Activated T-cell treated with anti-CD3 and anti-CD28 coated beads, Interleukin-2, amount 50 U/mL, for 72 hours (primary cell): ENCODE measurements at regions not wholly inside any gene's neighbourhood (a gene's known extent, or its start where the extent isn't known, plus 50 kb on each side); places are given as distances from the start of the nearest gene placed in this dataset.
"Not testable (repeated sequence)": the region's sequence is repeated elsewhere in the genome, so short reads cannot be mapped to it uniquely, and the experiment has no call there.

Source experiments
- ATAC-seq, 2 donors: fragments of 150-1000 bp; cut with Tn5 transposase; replicated peaks in 1 of 2; 2 replicates each; pipeline ENCODE4 v1.10.0; 2021; ENCODE audit warnings: moderate library complexity in 2 of 2, mild to moderate bottlenecking in 1 of 2
- DNase-seq, 2 donors: peaks; one replicate each; pipeline ENCODE4 v3.0.0; 2021 to 2022; ENCODE audit warnings: mixed read lengths in 1 of 2
- H3K27ac Mint-ChIP-seq: one replicate; pipeline ENCODE4 v1.8.0; 2022; ENCODE audit warnings: mild to moderate bottlenecking, moderate library complexity, mixed read lengths
- H3K27me3 Mint-ChIP-seq: one replicate; pipeline ENCODE4 v1.8.0; 2022; ENCODE audit warnings: low read depth, mixed read lengths
- H3K36me3 Mint-ChIP-seq, 2 donors: one replicate each; pipeline ENCODE4 v1.8.0; 2022; ENCODE audit warnings: mixed read lengths in 2 of 2, mild to moderate bottlenecking in 1 of 2; ENCODE audit not compliant: insufficient read depth in 2 of 2
- H3K4me1 Mint-ChIP-seq: one replicate; pipeline ENCODE4 v1.8.0; 2022; ENCODE audit warnings: low read depth, mixed read lengths
- H3K4me3 Mint-ChIP-seq, 2 donors: one replicate each; pipeline ENCODE4 v1.8.0; 2022; ENCODE audit warnings: mild to moderate bottlenecking in 2 of 2, mixed read lengths in 2 of 2, moderate library complexity in 2 of 2
- H3K9me3 Mint-ChIP-seq, 2 donors: one replicate each; pipeline ENCODE4 v1.8.0; 2022; ENCODE audit warnings: mixed read lengths in 2 of 2

GRCh38 chr2:8378016-8378810 lies 303.6 kb upstream of the ID2 start:
- Mint-ChIP-seq H3K27ac (no peak overlapping the region), H3K4me1 (peaks cover 35% of the 10 kb centered on the region), H3K36me3 (peaks cover 1 to 3% of the 10 kb centered on the region in 2 donors), H3K9me3 (peaks cover 0 to 3% of the 10 kb centered on the region in 2 donors), H3K27me3 (peaks cover 17% of the 10 kb centered on the region), H3K4me3 (peak overlapping the region; percentile 5 to 18)
- DNase-seq = peak in 1 of 2 donors; percentile 11
- peak; percentile 58 to 81 for ATAC-seq

DNA sequence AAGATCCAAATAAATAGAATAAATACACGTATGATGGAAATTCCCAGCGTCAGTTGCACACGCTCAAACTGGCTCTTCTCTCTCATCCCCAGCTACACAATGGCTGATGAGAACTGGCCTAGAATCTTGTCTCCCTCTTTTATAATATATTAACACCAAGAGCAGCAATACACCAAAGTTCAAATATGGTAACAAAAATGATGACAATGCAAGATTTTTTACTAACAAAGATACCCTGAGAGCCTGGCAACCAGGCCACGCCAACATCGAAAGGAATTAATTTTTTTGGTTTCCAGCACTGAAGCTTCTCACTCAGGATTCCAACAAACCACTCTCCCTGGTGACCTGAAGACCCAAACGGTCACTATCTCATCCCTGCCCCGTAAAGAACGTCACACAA lies 302.7 kb upstream of the ID2 start:
- ATAC-seq (no peak), DNase-seq (no peak)
- Mint-ChIP-seq H3K27me3 (peaks cover 17% of the 10 kb centered on the region), H3K36me3 (no peaks in the 10 kb centered on the region), H3K4me3 (no peak overlapping the region), H3K4me1 (peaks cover 39% of the 10 kb centered on the region), H3K9me3 (no peaks in the 10 kb centered on the region), H3K27ac (peak overlapping the region; percentile 84)

GRCh38 chr2:8379549-8379948 lies 302.3 kb upstream of the ID2 start:
- Mint-ChIP-seq H3K27ac (peak overlapping the region; percentile 56), H3K27me3 (peaks cover 17% of the 10 kb centered on the region), H3K4me3 (no peak overlapping the region), H3K4me1 (peaks cover 39% of the 10 kb centered on the region), H3K36me3 (no peaks in the 10 kb centered on the region), H3K9me3 (no peaks in the 10 kb centered on the region)
- DNase-seq = no peak
- no peak for ATAC-seq

- no peak for ATAC-seq
- Mint-ChIP-seq H3K4me1 (peaks cover 39% of the 10 kb centered on the region), H3K4me3 (no peak overlapping the region), H3K9me3 (no peaks in the 10 kb centered on the region), H3K36me3 (no peaks in the 10 kb centered on the region), H3K27ac (peak overlapping the region; percentile 56), H3K27me3 (peaks cover 17% of the 10 kb centered on the region)
- DNase-seq = no peak
These were observed 301.8 kb upstream of the ID2 start for GRCh38 chr2:8380026-8380425.

- Mint-ChIP-seq H3K27ac (no peak overlapping the region), H3K4me3 (no peak overlapping the region), H3K36me3 (no peaks in the 10 kb centered on the region)
These were observed 301.3 kb upstream of the ID2 start for GRCh38 chr2:8380566-8380965.

GRCh38 chr2:8382485-8382884 lies 299.4 kb upstream of the ID2 start:
- DNase-seq (no peak), ATAC-seq (no peak)
- no peaks in the 10 kb centered on the region for H3K9me3 Mint-ChIP-seq
- no peak overlapping the region for H3K27ac Mint-ChIP-seq
- H3K4me1 Mint-ChIP-seq = peaks cover 28% of the 10 kb centered on the region
- no peak overlapping the region for H3K4me3 Mint-ChIP-seq
- peaks cover 27% of the 10 kb centered on the region for H3K27me3 Mint-ChIP-seq
- H3K36me3 Mint-ChIP-seq = peaks cover 0 to 2% of the 10 kb centered on the region in 2 donors

More at GRCh38 chr2:8380566-8380965, 301.3 kb upstream of the ID2 start:
- Mint-ChIP-seq H3K9me3 (no peaks in the 10 kb centered on the region), H3K27me3 (peaks cover 21% of the 10 kb centered on the region), H3K4me1 (peaks cover 39% of the 10 kb centered on the region)
- ATAC-seq = no peak
- no peak for DNase-seq

GRCh38 chr2:8386748-8387147 lies 295.1 kb upstream of the ID2 start:
- not testable (repeated sequence) for H3K27ac Mint-ChIP-seq, H3K4me1 Mint-ChIP-seq, ATAC-seq, H3K36me3 Mint-ChIP-seq, DNase-seq, H3K9me3 Mint-ChIP-seq, H3K4me3 Mint-ChIP-seq
- H3K27me3 Mint-ChIP-seq = peaks cover 10% of the 10 kb centered on the region

DNA sequence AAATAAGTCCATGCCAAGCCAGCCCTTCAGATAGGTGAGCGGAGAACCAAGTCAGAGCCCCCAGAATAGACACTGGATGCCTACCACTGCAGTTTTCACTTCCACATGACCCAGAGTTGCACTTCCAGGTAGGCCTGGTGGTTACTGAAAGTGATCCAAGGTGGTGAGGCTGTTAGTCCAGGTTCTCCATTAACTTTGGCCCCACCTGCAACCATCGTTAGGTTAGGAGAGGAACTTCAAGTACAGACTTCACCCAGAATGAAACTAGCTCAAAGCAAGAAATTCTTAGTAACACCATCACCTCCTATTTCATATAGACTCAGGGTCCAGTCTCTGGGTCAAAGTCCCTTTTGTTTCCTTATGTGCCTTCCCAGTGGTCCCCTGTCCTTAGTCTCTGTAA lies 293.1 kb upstream of the ID2 start:
- H3K9me3 Mint-ChIP-seq = no peaks in the 10 kb centered on the region
- ATAC-seq (no peak), DNase-seq (no peak)
- H3K4me3 Mint-ChIP-seq = no peak overlapping the region
- H3K36me3 Mint-ChIP-seq = peaks cover 0 to 2% of the 10 kb centered on the region in 2 donors
- H3K27me3 Mint-ChIP-seq = peaks cover 10% of the 10 kb centered on the region
- H3K27ac Mint-ChIP-seq = no peak overlapping the region
- H3K4me1 Mint-ChIP-seq = peaks cover 5% of the 10 kb centered on the region

DNA sequence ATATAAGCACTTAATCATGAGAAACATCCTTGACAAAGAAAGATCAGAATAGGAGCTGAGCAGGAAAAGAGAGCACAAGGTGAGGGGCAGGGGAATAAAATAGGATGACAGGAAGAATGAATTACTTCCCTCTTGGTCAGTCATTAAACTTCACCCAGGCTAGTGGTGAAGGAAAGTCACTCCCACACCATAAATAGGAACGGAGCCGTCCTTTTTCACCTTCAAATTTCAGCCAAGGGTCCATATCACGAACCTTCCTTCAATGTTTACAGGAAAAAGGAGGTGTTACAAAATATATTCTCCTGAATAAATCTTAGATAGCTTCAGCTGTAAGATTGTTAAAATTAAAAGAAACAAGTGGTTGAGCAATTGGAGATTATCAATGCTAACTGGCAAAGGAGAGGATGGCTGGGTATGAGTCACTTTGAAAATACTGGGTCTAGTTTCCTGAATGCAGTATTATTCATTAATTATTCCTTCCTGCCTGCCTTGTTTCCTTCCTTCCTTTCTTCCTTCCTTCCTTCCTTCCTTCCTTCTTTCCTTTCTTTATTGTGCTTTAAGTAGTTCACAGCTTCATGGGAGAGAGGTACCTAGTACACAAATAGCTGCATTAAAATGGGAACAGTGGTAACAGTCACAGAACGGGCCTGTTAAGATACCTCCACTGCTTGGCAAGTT lies 292.3 kb upstream of the ID2 start:
- ATAC-seq = no peak
- peaks cover 0 to 2% of the 10 kb centered on the region in 2 donors for H3K36me3 Mint-ChIP-seq
- no peak overlapping the region for H3K27ac Mint-ChIP-seq
- DNase-seq = no peak
- H3K4me3 Mint-ChIP-seq = no peak overlapping the region
- peaks cover 10% of the 10 kb centered on the region for H3K27me3 Mint-ChIP-seq
- peaks cover 5% of the 10 kb centered on the region for H3K4me1 Mint-ChIP-seq
- no peaks in the 10 kb centered on the region for H3K9me3 Mint-ChIP-seq

DNA sequence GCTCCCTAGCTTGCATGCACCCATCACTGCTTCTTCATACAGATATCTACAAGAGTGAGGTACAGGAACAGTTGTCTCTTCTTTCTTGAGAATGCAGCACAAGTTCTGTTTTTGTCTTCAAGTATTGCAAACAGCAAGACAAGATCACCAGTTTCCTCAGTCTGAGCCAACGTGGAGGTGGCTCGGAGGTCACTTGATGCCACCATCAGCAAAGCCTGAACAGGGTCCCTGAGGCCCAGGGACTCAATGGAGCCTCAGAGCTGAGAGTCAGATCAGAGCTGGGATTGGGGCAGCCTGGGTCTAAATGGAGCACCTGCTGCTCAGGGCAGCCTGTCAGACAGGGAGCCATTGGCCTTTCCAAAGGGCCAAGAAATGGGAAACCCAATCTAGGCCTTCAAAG lies 290.7 kb upstream of the ID2 start:
- peaks cover under 1% of the 10 kb centered on the region for H3K27me3 Mint-ChIP-seq
- no peak for ATAC-seq
- H3K27ac Mint-ChIP-seq = no peak overlapping the region
- H3K36me3 Mint-ChIP-seq = no peaks in the 10 kb centered on the region
- no peak overlapping the region for H3K4me3 Mint-ChIP-seq
- no peaks in the 10 kb centered on the region for H3K9me3 Mint-ChIP-seq
- peaks cover 5% of the 10 kb centered on the region for H3K4me1 Mint-ChIP-seq
- no peak for DNase-seq

DNA sequence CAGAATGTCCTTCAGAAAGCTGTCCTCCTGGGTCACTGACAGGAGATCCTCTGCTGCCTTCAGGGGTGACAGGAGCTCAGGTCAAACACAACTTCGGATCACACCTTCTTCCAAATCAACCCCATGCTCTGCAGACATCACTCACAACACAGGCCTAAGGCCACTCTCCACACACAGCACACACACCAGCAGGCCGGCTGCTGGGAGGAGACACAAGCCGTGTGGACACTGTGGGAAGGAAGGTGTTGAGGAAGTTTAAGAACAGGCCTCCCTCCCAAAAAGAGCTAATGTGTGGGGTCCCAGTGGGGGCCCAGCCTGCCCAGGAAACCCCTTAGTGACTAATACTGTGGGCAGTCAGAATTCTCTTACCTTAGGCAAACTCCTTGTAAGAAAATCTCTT lies 290.3 kb upstream of the ID2 start:
- DNase-seq = no peak
- no peaks in the 10 kb centered on the region for H3K9me3 Mint-ChIP-seq
- no peak overlapping the region for H3K4me3 Mint-ChIP-seq
- H3K36me3 Mint-ChIP-seq = no peaks in the 10 kb centered on the region
- H3K27ac Mint-ChIP-seq = no peak overlapping the region
- peaks cover 5% of the 10 kb centered on the region for H3K4me1 Mint-ChIP-seq
- ATAC-seq = no peak
- H3K27me3 Mint-ChIP-seq = no peaks in the 10 kb centered on the region

DNA sequence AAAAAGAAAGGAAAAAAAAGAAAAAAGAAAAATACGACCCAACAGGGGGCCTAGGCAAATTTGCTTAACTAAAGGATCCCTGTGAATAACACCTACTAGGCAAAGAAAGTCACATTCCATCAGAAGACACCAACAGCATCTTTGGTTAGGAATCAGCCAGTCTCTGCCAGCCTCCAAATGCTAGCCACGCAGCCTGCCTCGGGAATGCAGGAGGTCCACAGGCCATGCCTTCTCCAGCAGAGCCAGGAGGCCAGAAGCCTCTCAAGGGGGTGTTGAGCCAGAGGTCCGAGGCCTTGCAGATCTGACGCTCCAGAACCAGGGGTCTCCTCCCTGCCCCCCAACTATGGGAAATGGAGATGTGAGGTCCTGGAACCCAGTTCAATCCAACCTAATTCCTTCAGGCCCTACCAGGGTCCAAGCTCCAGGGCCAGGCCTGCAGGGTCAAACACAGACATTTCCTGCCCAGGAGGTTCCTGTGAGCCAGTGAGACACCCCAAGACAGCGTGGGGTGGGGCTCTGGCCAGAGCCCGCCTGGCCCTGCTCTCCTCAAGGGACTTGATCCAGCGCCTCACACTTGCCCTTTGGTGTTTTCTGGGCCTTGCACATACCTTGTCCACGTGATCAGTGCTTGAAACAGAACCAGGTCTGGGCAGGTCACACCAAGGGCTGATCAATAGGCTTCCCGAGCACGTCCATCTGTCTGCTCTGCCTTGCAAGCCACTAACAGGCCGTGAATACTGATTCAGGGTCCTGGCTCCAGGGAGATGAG lies 289.6 kb upstream of the ID2 start:
- DNase-seq = no peak
- no peak overlapping the region for H3K4me3 Mint-ChIP-seq
- H3K9me3 Mint-ChIP-seq = no peaks in the 10 kb centered on the region
- no peak for ATAC-seq
- peaks cover 5% of the 10 kb centered on the region for H3K4me1 Mint-ChIP-seq
- no peaks in the 10 kb centered on the region for H3K27me3 Mint-ChIP-seq
- no peak overlapping the region for H3K27ac Mint-ChIP-seq
- H3K36me3 Mint-ChIP-seq = no peaks in the 10 kb centered on the region

DNA sequence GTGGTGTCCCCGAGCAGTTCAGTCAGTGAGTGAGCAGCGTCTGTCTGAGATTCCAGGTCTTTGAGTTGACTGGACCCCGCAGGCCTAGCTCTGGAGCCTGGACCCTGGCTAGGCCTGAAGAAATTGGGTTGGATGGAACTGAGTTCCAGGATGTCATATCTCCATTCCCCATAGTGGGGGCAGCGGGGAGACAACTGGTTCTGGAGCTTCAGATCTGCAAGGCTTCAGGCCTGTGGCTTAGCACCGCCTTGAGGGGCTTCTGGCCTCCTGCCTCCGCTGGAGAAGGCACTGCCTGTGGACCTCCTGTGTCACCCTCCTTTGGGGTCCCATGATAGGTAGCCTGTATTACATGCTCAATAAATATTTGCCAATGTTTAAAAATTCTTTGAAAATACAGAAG lies 288.4 kb upstream of the ID2 start:
- Mint-ChIP-seq H3K36me3 (no peaks in the 10 kb centered on the region), H3K27ac (no peak overlapping the region), H3K9me3 (peaks cover 0 to 4% of the 10 kb centered on the region in 2 donors), H3K4me1 (peaks cover 5% of the 10 kb centered on the region), H3K4me3 (no peak overlapping the region), H3K27me3 (no peaks in the 10 kb centered on the region)
- DNase-seq = no peak
- no peak for ATAC-seq
